RWPE1 (cell line): ENCODE measurements at regions not wholly inside any gene's neighbourhood (a gene's known extent, or its start where the extent isn't known, plus 50 kb on each side); places are given as distances from the start of the nearest gene placed in this dataset.
"Not testable (repeated sequence)": the region's sequence is repeated elsewhere in the genome, so short reads cannot be mapped to it uniquely, and the experiment has no call there.

ENCODE experiments used
- CTCF ChIA-PET: fragments of 350-600 bp; sonication (Branson Sonifier 250); formaldehyde crosslinking; extraction: SDS; loops from one replicate; lab custom pipeline; 2021; lab: Yijun Ruan, JAX
- POLR2A ChIA-PET: fragments of 400-600 bp; formaldehyde crosslinking; extraction: SDS; loops from one replicate; lab custom pipeline; 2020; ENCODE audit warnings: antibody characterized with exemption; ENCODE audit not compliant: low non-redundant PET; lab: Yijun Ruan, JAX
- DNase-seq: peaks from one replicate; pipeline ENCODE4 v3.0.0; 2012; ENCODE audit warnings: low spot score
- H3K27ac ChIP-seq: fragments of 450-650 bp; 2 replicates; pipeline ENCODE4 v1.5.1; 2017
- TF ChIP-seq, protein P1 (sequence below): fragments of 450-650 bp; conservative IDR thresholded peaks from 2 replicates; pipeline ENCODE4 v1.5.1; 2017; ENCODE audit warnings: low read depth, mild to moderate bottlenecking

DNA sequence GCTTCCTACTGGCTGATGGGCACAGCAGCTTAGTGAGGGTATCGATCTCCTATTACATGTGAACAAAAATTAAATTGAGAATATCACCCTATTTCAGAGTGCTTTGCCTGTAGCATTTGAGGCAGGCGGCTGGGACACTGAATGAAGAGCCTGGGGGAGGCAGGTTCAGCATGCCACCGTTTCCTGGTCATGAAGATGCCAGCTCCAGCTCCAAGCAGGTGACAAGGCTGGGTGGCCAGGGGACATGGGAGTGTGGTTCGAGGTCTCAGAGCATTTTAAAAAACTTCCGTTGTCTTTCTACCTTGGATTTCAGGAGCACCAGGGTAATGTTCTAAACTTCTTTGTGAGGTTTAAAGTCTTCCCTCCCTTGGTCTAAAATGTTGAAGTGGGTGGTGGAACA, 158.2 kb downstream of the RPLP1 start:
- ChIA-PET POLR2A (no interaction called here), CTCF (interaction anchor here (0.8 kb wide), 1 partner anchor 113 kb away, joined by 4 read pairs; no protein-coding TSS in a partner anchor)
- no peak for DNase-seq
- TF ChIP-seq, protein P1, sequence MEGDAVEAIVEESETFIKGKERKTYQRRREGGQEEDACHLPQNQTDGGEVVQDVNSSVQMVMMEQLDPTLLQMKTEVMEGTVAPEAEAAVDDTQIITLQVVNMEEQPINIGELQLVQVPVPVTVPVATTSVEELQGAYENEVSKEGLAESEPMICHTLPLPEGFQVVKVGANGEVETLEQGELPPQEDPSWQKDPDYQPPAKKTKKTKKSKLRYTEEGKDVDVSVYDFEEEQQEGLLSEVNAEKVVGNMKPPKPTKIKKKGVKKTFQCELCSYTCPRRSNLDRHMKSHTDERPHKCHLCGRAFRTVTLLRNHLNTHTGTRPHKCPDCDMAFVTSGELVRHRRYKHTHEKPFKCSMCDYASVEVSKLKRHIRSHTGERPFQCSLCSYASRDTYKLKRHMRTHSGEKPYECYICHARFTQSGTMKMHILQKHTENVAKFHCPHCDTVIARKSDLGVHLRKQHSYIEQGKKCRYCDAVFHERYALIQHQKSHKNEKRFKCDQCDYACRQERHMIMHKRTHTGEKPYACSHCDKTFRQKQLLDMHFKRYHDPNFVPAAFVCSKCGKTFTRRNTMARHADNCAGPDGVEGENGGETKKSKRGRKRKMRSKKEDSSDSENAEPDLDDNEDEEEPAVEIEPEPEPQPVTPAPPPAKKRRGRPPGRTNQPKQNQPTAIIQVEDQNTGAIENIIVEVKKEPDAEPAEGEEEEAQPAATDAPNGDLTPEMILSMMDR = no peak
- H3K27ac ChIP-seq = no peak overlapping the region

DNA sequence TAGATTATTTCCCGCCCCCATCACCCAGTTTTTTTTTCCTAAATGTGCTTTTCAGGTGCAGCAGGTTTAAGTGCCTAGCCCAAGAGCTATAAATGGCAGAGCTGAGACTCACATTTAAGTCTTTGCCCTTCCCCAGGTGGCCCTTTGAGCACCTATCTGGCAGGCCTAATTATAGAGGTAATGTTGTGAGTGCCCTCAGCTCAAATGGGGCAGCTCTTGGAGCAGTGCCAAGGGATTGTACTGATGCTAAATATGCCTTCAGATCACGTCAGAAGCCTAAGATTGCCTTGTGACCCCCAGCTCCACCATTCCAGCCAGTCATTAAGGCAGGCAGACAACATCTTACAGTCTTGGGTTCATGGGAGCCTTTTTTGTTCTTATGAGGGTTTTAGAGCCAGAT, 159.5 kb downstream of the RPLP1 start:
- ChIA-PET CTCF (no interaction called here), POLR2A (no interaction called here)
- no peak overlapping the region for H3K27ac ChIP-seq
- TF ChIP-seq, protein P1 = no peak
- no peak for DNase-seq

DNA sequence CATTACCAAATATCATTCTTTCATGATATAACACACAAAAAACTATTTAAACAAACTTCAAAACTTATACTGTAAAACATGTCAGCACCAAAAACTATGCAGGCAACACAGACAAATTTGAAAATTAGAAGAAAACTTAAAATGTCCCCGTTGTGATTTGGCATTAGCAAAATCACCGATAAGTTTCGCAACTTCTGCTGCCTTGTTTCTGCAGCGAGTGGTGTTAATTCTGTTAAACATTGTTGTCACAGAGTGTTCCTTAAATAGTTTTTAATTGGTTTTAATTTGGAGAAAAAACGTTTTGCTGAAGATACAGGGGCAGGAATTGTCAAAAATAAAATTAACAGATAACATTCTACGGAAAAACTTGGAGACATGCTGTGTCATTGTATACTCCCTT, 160.6 kb downstream of the RPLP1 start:
- CTCF ChIA-PET = no interaction called here
- TF ChIP-seq, protein P1 = no peak
- POLR2A ChIA-PET = no interaction called here
- no peak overlapping the region for H3K27ac ChIP-seq
- no peak for DNase-seq

DNA sequence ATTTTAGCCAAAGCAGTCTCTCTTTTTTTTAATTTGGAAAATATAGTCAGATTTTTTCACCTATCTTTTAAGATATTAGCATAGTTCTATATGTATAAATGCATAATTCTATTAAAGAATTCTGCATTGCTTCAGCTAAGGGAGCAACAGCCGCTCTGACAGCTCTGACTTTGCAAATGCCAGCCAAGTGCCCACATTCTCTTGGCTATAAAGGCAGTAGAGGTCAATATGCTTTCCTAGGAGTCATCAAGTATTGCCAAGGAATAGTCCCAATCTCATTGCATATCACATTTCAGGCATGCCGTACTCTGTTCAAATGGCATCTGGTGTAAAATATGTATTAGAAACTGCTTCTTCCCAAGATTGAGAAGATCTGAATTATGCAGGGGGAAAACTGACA, 161.4 kb downstream of the RPLP1 start:
- no peak overlapping the region for H3K27ac ChIP-seq
- ChIA-PET CTCF (no interaction called here), POLR2A (interaction anchor here (0.5 kb wide), 1 partner anchor 62 kb away, joined by 5 read pairs; no protein-coding TSS in a partner anchor)
- no peak for DNase-seq
- TF ChIP-seq, protein P1 = no peak

DNA sequence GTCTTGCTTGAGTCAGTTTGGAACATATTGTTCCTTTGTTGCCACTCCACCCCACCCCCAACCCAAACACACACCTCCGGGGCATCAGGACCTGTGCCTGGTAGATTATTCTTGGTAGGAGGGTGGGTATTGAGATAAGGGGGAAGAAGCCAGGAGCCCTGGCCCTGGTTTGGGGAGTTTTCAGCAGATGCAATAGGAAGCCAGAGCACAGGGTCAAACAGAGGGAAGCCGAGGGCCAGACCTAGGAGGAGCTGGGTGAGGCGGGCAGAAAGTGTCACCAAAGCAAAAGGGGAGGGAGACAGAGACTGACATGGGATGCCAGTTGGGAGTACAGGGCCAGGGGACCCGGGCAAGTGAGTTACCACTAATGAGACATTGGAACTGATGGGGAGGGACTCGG, 163.1 kb downstream of the RPLP1 start:
- CTCF ChIA-PET = no interaction called here
- POLR2A ChIA-PET = no interaction called here
- no peak for DNase-seq

DNA sequence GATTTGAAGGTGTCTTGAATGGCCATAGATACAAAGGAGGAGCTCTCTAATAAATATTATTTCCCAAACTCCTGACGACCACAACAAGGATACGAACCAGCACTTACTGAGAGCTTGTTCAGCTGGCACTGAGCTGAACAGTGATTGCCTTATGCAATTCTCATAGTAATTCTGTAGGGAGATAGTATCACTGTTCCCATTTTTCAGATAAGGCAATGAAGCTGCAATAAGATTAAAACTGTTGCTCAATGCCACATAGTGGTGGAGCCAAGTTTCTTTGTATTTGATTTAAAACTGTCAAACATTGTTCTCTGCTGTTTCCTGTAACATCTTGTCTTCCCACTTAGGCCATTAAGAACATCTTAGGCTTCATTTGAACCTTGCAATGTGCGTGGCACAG, 163.9 kb downstream of the RPLP1 start:
- TF ChIP-seq, protein P1 = no peak
- no peak overlapping the region for H3K27ac ChIP-seq
- no peak for DNase-seq
- ChIA-PET POLR2A (no interaction called here), CTCF (no interaction called here)

More for the DNA sequence above, 163.1 kb downstream of the RPLP1 start:
- no peak overlapping the region for H3K27ac ChIP-seq
- TF ChIP-seq, protein P1 = no peak

DNA sequence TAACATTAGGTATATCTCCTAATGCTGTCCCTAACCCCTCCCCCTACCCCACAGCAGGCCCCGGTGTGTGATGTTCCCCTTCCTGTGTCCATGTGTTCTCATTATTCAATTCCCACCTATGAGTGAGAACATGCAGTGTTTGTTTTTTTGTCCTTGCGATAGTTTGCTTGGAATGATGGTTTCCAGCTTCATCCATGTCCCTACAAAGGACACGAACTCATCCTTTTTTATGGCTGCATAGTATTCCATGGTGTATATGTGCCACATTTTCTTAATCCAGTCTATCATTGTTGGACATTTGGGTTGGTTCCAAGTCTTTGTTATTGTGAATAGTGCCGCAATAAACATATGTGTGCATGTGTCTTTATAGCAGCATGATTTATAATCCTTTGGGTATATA, 164.5 kb downstream of the RPLP1 start:
- POLR2A ChIA-PET, CTCF ChIA-PET, H3K27ac ChIP-seq, DNase-seq: not testable (repeated sequence)
